H9 (cell line): ENCODE measurements at regions not wholly inside any gene's neighbourhood (a gene's known extent, or its start where the extent isn't known, plus 50 kb on each side); places are given as distances from the start of the nearest gene placed in this dataset.

Source experiments
- DNase-seq: peaks from one replicate; pipeline ENCODE4 v3.0.0-alpha.2; 2017
- H2AFZ ChIP-seq: one replicate; pipeline ENCODE4 v1.6.1; 2013; ENCODE audit warnings: mild to moderate bottlenecking, low read length, control low read depth, moderate library complexity
- H2AK5ac ChIP-seq: 2 replicates; pipeline ENCODE4 v1.6.1; 2013; ENCODE audit warnings: low read length, control low read depth, mixed read lengths; ENCODE audit not compliant: insufficient read length
- H2BK120ac ChIP-seq: one replicate; pipeline ENCODE4 v1.6.1; 2013; ENCODE audit warnings: low read depth, mild to moderate bottlenecking, low read length, control low read depth, inconsistent platforms; ENCODE audit not compliant: poor library complexity, severe bottlenecking
- H2BK12ac ChIP-seq: 2 replicates; pipeline ENCODE4 v1.6.1; 2013; ENCODE audit warnings: low read length, control low read depth, mixed read lengths, low read depth; ENCODE audit not compliant: insufficient read length
- H2BK15ac ChIP-seq: 2 replicates; pipeline ENCODE4 v1.6.1; 2013; ENCODE audit warnings: low read depth, low read length, control low read depth
- H2BK20ac ChIP-seq: one replicate; pipeline ENCODE4 v1.6.1; 2013; ENCODE audit warnings: low read depth, mild to moderate bottlenecking, low read length, control low read depth, inconsistent platforms; ENCODE audit not compliant: poor library complexity, severe bottlenecking
- H2BK5ac ChIP-seq: 2 replicates; pipeline ENCODE4 v1.6.1; 2013; ENCODE audit warnings: low read length, control low read depth, mixed read lengths; ENCODE audit not compliant: insufficient read length
- H3K14ac ChIP-seq: 2 replicates; pipeline ENCODE4 v1.6.1; 2013; ENCODE audit warnings: low read length, control low read depth; ENCODE audit not compliant: insufficient read depth
- H3K18ac ChIP-seq: 2 replicates; pipeline ENCODE4 v1.6.1; 2013; ENCODE audit warnings: low read depth, mild to moderate bottlenecking, mixed read lengths, low read length, control low read depth; ENCODE audit not compliant: insufficient read length
- H3K23ac ChIP-seq: 2 replicates; pipeline ENCODE4 v1.6.1; 2013; ENCODE audit warnings: low read length, control low read depth, mixed read lengths, low read depth; ENCODE audit not compliant: insufficient read length
- H3K23me2 ChIP-seq: 2 replicates; pipeline ENCODE4 v1.6.1; 2013; ENCODE audit warnings: low read depth, mild to moderate bottlenecking, mixed read lengths, low read length, control low read depth; ENCODE audit not compliant: insufficient read length, poor library complexity, severe bottlenecking
- H3K27ac ChIP-seq: 2 replicates; pipeline ENCODE4 v1.5.1; 2013; ENCODE audit warnings: low read length, control low read depth, mixed read lengths, low read depth; ENCODE audit not compliant: insufficient read length
- H3K27me3 ChIP-seq: 2 replicates; pipeline ENCODE4 v1.6.1; 2013; ENCODE audit warnings: low read length, control low read depth, inconsistent platforms; ENCODE audit not compliant: insufficient read depth
- H3K4ac ChIP-seq: 2 replicates; pipeline ENCODE4 v1.6.1; 2013; ENCODE audit warnings: low read depth, mild to moderate bottlenecking, control low read depth, inconsistent platforms, low read length, moderate library complexity
- H3K4me1 ChIP-seq: 2 replicates; pipeline ENCODE4 v1.6.1; 2013; ENCODE audit warnings: low read length, control low read depth, inconsistent platforms; ENCODE audit not compliant: insufficient read depth
- H3K4me2 ChIP-seq: 2 replicates; pipeline ENCODE4 v1.6.1; 2013; ENCODE audit warnings: low read length, control low read depth, mixed read lengths; ENCODE audit not compliant: insufficient read length, insufficient read depth
- H3K56ac ChIP-seq: 2 replicates; pipeline ENCODE4 v1.6.1; 2013; ENCODE audit warnings: low read depth, mild to moderate bottlenecking, mixed read lengths, low read length, control low read depth; ENCODE audit not compliant: insufficient read length
- H3K79me1 ChIP-seq: 2 replicates; pipeline ENCODE4 v1.6.1; 2013; ENCODE audit warnings: low read depth, mild to moderate bottlenecking, moderate library complexity, low read length, control low read depth, inconsistent platforms; ENCODE audit not compliant: insufficient read depth, poor library complexity, severe bottlenecking
- H3K79me2 ChIP-seq: 2 replicates; pipeline ENCODE4 v1.6.1; 2013; ENCODE audit warnings: low read length, control low read depth, inconsistent platforms; ENCODE audit not compliant: insufficient read depth
- H3K9ac ChIP-seq: 2 replicates; pipeline ENCODE4 v1.6.1; 2013; ENCODE audit warnings: low read length, control low read depth, mixed read lengths; ENCODE audit not compliant: insufficient read length; ENCODE audit errors: extremely low read depth
- H3K9me3 ChIP-seq: one replicate; pipeline ENCODE4 v1.6.1; 2013; ENCODE audit warnings: low read depth, low read length, inconsistent platforms; ENCODE audit not compliant: control insufficient read depth
- H3T11ph ChIP-seq: one replicate; pipeline ENCODE4 v1.6.1; 2013; ENCODE audit warnings: mild to moderate bottlenecking, low read length, control low read depth, inconsistent platforms
- H4K20me1 ChIP-seq: one replicate; pipeline ENCODE4 v1.6.1; 2013; ENCODE audit not compliant: control insufficient read depth, insufficient read length, insufficient read depth
- H4K5ac ChIP-seq: 2 replicates; pipeline ENCODE4 v1.6.1; 2013; ENCODE audit warnings: low read depth, mild to moderate bottlenecking, mixed read lengths, low read length, control low read depth; ENCODE audit not compliant: insufficient read length
- H4K8ac ChIP-seq: replicated peaks from 2 replicates; pipeline ENCODE4 v1.6.1; 2013; ENCODE audit warnings: low read length, control low read depth, mixed read lengths, low read depth; ENCODE audit not compliant: insufficient read length
- H4K91ac ChIP-seq: 2 replicates; pipeline ENCODE4 v1.6.1; 2013; ENCODE audit warnings: low read depth, mild to moderate bottlenecking, moderate library complexity, mixed read lengths, low read length, control low read depth; ENCODE audit not compliant: insufficient read length
- H3K27ac Mint-ChIP-seq, 3 experiments: 2 replicates in 2 of 3; 3 replicates in 1 of 3; pipeline ENCODE4 v1.8.0; 2020 to 2021; ENCODE audit warnings: mixed read lengths in 3 of 3, mild to moderate bottlenecking in 1 of 3, moderate library complexity in 1 of 3
- H3K27me3 Mint-ChIP-seq: 2 replicates; pipeline ENCODE4 v1.8.0; 2021; ENCODE audit warnings: low read depth, mild to moderate bottlenecking, moderate library complexity, mixed read lengths
- H3K36me3 Mint-ChIP-seq, 3 experiments: 2 replicates in 2 of 3; 3 replicates in 1 of 3; pipeline ENCODE4 v1.8.0; 2020 to 2021; ENCODE audit warnings: low read depth in 3 of 3, mixed read lengths in 3 of 3; ENCODE audit not compliant: insufficient read depth in 1 of 3
- H3K4me1 Mint-ChIP-seq, 2 experiments: 2 replicates each; pipeline ENCODE4 v1.8.0; 2020; ENCODE audit warnings: mixed read lengths in 2 of 2
- H3K4me3 Mint-ChIP-seq, 2 experiments: 2 replicates in 1 of 2; 3 replicates in 1 of 2; pipeline ENCODE4 v1.8.0; 2020 to 2021; ENCODE audit warnings: mild to moderate bottlenecking in 2 of 2, mixed read lengths in 2 of 2, moderate library complexity in 1 of 2
- H3K9me3 Mint-ChIP-seq, 2 experiments: 2 replicates in 1 of 2; 3 replicates in 1 of 2; pipeline ENCODE4 v1.8.0; 2020; ENCODE audit warnings: mild to moderate bottlenecking in 2 of 2, mixed read lengths in 2 of 2, moderate library complexity in 1 of 2
- WGBS: extraction: QIAGEN DNeasy Blood & Tissue Kit; methylation state at CpG from one replicate; pipeline ENCODE4 v1.1.7; 2013; ENCODE audit warnings: missing lambda C conversion rate, low lambda C conversion rate, mixed read lengths; ENCODE audit not compliant: insufficient read length; ENCODE audit errors: extremely low coverage; 5-methylcytosine and 5-hydroxymethylcytosine counted together
- TF ChIP-seq, protein P1 (sequence below): fragments of 200-600 bp; sonication (generic); conservative IDR thresholded peaks from 3 replicates; pipeline ENCODE4 v1.8.0; 2021; ENCODE audit warnings: antibody characterized with exemption, mild to moderate bottlenecking

DNA sequence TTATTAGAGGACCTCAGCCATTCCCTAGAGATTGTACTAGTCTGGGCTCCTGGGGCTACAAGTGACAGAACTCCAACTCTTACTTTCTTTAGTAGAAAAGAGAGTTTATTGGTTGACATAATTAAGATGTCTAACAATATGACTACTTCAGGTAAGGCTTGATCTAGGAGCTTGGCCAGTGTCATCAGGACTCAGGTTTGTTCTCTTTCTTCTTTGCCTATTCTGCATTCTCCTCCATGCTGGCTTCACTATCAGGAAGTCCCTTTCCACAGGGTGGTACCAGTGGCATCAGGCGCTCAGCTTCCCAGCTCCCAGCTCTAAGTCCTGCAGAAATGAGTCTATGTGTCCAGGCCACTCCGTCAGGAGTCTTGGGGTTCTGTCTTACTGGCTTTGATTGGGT, 286.1 kb upstream of the EEF2KMT start:
- H3K9me3 Mint-ChIP-seq = peaks cover 5 to 6% of the 10 kb centered on the region in 2 experiments; a peak in 4 of 5 replicates
- no CpG with 5 or more reads among the region's 2 CpGs for WGBS
- no peak overlapping the region for H3K4ac ChIP-seq
- no peak overlapping the region for H2BK12ac ChIP-seq
- no peak overlapping the region for H3K27ac ChIP-seq
- H3K4me1 Mint-ChIP-seq = peaks cover 9 to 20% of the 10 kb centered on the region in 2 experiments
- no peak overlapping the region for H2AK5ac ChIP-seq
- no peak overlapping the region for H3K23ac ChIP-seq
- no peaks in the 10 kb centered on the region for H3K9me3 ChIP-seq
- no peak overlapping the region for H2BK5ac ChIP-seq
- H3K27me3 Mint-ChIP-seq = no peaks in the 10 kb centered on the region; the same call in none of the 2 replicates
- H4K5ac ChIP-seq = no peak overlapping the region
- H3K79me1 ChIP-seq = no peaks in the 10 kb centered on the region
- no peak overlapping the region for H3K4me3 Mint-ChIP-seq
- H3K14ac ChIP-seq = no peak overlapping the region
- H3K56ac ChIP-seq = no peak overlapping the region
- H3K79me2 ChIP-seq = no peaks in the 10 kb centered on the region
- H2BK15ac ChIP-seq = no peak overlapping the region
- H3K27ac Mint-ChIP-seq = no peak overlapping the region; a peak in 1 of 7 replicates
- no peak overlapping the region for H3T11ph ChIP-seq
- DNase-seq = no peak
- H3K23me2 ChIP-seq = no peaks in the 10 kb centered on the region
- H4K8ac ChIP-seq = no peak overlapping the region
- H2BK120ac ChIP-seq = no peak overlapping the region
- no peaks in the 10 kb centered on the region for H3K4me1 ChIP-seq
- no peak overlapping the region for H2BK20ac ChIP-seq
- no peak overlapping the region for H3K9ac ChIP-seq
- no peak overlapping the region for H3K18ac ChIP-seq
- H3K4me2 ChIP-seq = no peak overlapping the region
- peaks cover 0 to 6% (median 5%) of the 10 kb centered on the region in 3 experiments; a peak in 5 of 7 replicates for H3K36me3 Mint-ChIP-seq
- H4K91ac ChIP-seq = no peak overlapping the region
- H4K20me1 ChIP-seq = no peaks in the 10 kb centered on the region
- TF ChIP-seq, protein P1, sequence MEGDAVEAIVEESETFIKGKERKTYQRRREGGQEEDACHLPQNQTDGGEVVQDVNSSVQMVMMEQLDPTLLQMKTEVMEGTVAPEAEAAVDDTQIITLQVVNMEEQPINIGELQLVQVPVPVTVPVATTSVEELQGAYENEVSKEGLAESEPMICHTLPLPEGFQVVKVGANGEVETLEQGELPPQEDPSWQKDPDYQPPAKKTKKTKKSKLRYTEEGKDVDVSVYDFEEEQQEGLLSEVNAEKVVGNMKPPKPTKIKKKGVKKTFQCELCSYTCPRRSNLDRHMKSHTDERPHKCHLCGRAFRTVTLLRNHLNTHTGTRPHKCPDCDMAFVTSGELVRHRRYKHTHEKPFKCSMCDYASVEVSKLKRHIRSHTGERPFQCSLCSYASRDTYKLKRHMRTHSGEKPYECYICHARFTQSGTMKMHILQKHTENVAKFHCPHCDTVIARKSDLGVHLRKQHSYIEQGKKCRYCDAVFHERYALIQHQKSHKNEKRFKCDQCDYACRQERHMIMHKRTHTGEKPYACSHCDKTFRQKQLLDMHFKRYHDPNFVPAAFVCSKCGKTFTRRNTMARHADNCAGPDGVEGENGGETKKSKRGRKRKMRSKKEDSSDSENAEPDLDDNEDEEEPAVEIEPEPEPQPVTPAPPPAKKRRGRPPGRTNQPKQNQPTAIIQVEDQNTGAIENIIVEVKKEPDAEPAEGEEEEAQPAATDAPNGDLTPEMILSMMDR = no peak
- no peak overlapping the region for H2AFZ ChIP-seq
- H3K27me3 ChIP-seq = no peaks in the 10 kb centered on the region
